ENCODE measurements at regions not wholly inside any gene's neighbourhood (a gene's known extent, or its start where the extent isn't known, plus 50 kb on each side); places are given as distances from the start of the nearest gene placed in this dataset.
"Not testable (repeated sequence)": the region's sequence is repeated elsewhere in the genome, so short reads cannot be mapped to it uniquely, and the experiment has no call there.

DNA sequence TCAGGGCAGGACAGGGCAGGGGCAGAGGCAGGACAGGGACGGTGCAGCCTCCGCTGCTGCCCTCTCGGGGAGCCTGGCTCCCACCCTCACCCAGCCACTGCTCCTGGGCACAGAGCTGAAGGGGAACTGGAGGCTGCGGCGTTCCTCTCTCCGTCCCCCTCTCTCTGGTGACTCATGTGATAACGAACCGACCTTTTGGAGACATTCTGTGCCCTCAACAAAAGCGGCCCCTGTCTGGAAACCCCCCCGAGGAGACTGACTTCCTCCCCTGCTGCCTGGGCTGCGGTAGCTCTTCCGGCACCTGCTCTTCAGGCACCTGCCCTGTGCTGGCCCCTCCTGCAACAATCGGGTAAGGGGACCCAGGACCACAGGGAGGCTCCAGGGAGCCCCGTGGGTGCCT, 5419.6 kb upstream of the TPTE start:
- H3K27ac ChIP-seq, result peak overlapping the region in 5 of 8 donors; percentile 51 to 79 (median 63)
- H3K9me3 ChIP-seq; intact Hi-C loops (cut with DNase I; ENCODE audit: low total_unique reads); H3K36me3 ChIP-seq; H3K27me3 ChIP-seq (replicated peaks in 1 of 7); H3K4me1 ChIP-seq: not testable (repeated sequence)
- TF ChIP-seq POLR2A (IDR thresholded peaks at IDR 0.05), result peak in 2 of 3 donors; percentile 59 to 76
- TF ChIP-seq POLR2AphosphoS5 (IDR thresholded peaks at IDR 0.05), result peak; percentile 78 to 95 (median 86)
- H3K4me3 ChIP-seq, result peak overlapping the region in 1 of 8 donors; percentile 38
- peak; percentile 92 for DNase-seq
- 0 to 28% (median 7%) methylated on average over 4 to 9 of the region's 14 CpGs; no CpG with 5 or more reads in 1 of the 5 donors for WGBS, 5 donors

DNA sequence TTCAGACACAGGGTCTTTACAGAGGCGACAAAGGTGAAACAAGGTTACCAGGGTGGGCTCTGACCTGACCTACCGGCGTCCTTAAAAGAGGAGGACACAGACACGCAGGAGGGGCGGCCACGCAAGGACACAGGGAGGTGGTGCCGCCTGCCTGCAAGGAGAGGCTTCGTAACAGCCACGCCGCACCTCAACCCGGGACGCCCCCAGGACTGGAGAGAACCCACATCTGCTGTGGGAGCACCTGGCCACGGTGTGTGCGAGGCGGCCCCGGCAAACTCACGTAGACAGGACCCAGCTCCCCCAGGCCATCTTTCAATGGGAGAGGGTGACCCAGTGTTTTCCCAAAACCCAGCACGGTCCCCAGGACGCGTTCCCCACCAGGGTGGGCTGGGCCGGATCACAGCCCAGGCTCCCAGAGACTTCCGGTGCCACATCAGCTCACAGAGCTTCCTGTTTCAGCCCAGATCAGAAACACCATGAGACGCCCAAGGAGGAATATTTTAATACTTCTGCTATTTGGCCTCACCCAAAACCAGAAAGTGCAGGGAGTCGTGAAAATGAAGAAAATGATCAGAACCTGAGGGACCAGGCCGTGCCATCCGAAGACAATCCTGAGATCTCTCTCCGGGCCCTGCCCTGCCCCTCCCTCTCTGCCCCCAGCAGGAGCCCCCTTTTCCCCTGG, 5417.4 kb upstream of the TPTE start:
- peaks cover 0 to 11% (median 0%) of the 10 kb centered on the region in 6 donors for H3K4me1 ChIP-seq
- WGBS, 5 donors, result 0 to 25% (median 21%) methylated on average over 2 to 13 of the region's 27 CpGs; no CpG with 5 or more reads in 1 of the 5 donors
- H3K4me3 ChIP-seq; H3K27me3 ChIP-seq (replicated peaks in 1 of 7); H3K9me3 ChIP-seq; intact Hi-C loops (cut with DNase I; ENCODE audit: low total_unique reads); H3K36me3 ChIP-seq: not testable (repeated sequence)
- peak; percentile 85 for DNase-seq
- H3K27ac ChIP-seq, result peak overlapping the region in 6 of 8 donors; percentile 57 to 83 (median 71)

DNA sequence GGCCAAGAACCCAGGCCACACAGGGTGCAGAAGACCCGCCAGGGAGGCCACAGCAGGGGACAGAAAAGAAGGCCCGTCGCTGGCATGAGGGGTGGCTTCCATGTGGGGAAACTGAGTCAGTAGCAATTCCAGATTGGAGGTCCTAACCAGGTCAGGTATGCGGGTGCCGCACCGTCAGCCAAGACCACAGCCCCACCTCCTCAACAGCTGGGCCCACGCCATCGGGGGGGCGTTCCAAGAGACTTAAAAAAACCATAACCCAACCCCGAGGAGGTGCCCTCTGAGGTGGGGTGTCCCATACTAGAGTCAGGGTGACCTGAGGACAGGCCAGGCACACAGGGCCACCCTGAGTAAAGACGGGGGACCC, 5416.8 kb upstream of the TPTE start:
- DNase-seq, result peak; percentile 66
- intact Hi-C loops (cut with DNase I; ENCODE audit: low total_unique reads); H3K9me3 ChIP-seq; H3K36me3 ChIP-seq; H3K4me3 ChIP-seq; H3K27me3 ChIP-seq (replicated peaks in 1 of 7): not testable (repeated sequence)
- peak overlapping the region in 6 of 8 donors; percentile 57 to 83 (median 71) for H3K27ac ChIP-seq
- peaks cover 0 to 11% (median 0%) of the 10 kb centered on the region in 6 donors for H3K4me1 ChIP-seq
- WGBS, 5 donors, result 24 to 69% (median 58%) methylated on average over 3 to 6 of the region's 11 CpGs

DNA sequence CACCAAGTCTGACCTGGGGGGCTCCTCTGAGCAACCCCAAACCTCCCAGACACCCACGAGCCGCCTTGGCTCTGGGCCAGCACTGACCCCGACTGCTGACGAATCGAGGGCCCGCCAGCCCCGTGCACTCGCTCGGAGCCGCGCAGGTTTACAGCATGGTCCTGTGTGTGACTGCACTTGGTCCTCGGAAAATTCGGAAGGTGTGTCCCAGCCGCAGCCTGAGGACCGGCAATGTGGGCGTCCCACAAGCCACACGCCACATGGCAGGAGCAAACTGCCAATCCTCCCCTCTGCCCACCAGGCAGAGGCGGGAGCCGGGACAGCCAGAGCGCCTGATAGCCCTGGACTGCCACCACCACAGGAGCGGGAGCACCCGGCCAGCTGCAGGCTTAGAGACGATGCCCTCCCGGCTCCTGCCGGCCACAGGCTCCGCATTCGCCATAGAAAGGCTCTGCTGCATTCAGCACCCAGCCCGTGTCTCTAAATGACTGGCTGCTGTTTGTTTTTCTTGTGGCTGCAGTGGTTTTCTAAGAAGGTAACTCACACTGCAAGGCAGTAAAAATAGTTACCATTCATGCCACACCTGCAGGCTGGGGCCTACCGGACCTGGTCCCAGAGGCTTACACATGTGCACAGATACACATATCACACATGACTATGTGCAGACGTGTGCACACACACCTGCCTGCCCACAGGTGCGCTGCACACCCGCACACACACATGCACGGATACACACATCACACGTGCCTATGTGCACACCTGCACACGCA, 5415.3 kb upstream of the TPTE start:
- intact Hi-C loops (cut with DNase I; ENCODE audit: low total_unique reads); H3K4me3 ChIP-seq; H3K27me3 ChIP-seq (replicated peaks in 1 of 7); H3K9me3 ChIP-seq; H3K36me3 ChIP-seq: not testable (repeated sequence)
- H3K27ac ChIP-seq, result peak overlapping the region in 4 of 8 donors; percentile 54 to 88 (median 72)
- peaks cover 0 to 11% (median 0%) of the 10 kb centered on the region in 6 donors for H3K4me1 ChIP-seq
- 40 to 70% (median 70%) methylated on average over 2 to 18 of the region's 35 CpGs; no CpG with 5 or more reads in 2 of the 5 donors for WGBS, 5 donors
- DNase-seq, result peak; percentile 77

DNA sequence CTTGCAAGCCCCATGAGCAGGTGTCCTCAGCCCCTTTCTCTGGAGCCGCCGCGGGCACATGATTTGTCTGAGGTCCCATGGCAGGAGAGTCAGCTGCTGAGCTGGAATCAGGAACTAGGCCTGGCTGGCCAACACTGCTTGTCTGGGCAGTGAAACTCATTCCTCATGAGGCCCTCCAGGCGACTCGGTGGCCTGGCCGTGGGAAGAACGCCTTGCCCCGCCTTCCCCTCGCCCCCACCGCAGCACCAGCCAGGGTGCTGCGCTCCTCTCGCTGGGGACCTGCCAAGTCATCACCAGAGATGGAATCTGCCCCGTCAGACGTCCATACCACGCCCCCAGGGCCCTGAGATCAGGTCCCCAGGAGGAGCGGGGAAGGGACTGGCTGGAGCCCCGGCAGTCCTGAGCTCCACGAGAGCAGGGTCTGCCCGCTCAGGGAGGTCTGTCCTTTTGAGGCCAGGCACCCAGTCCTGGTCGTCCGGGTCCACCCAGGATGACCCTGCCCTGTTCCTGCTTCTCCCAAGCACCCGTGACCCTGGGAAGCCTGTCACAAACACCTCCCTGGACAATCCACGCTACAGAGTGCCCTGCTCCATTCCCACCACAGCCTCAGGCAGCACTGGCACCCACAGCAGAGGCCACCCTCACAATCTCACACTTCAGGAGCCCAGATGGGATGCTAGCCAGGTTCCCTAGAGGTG, 5414.5 kb upstream of the TPTE start:
- intact Hi-C loops (cut with DNase I; ENCODE audit: low total_unique reads); H3K27me3 ChIP-seq (replicated peaks in 1 of 7); H3K36me3 ChIP-seq; H3K4me3 ChIP-seq; H3K9me3 ChIP-seq: not testable (repeated sequence)
- peak overlapping the region in 5 of 8 donors; percentile 54 to 86 (median 77) for H3K27ac ChIP-seq
- peaks cover 0 to 11% (median 0%) of the 10 kb centered on the region in 6 donors for H3K4me1 ChIP-seq
- DNase-seq, result peak; percentile 73
- 65 to 100% (median 87%) methylated on average over 2 to 5 of the region's 23 CpGs; no CpG with 5 or more reads in 1 of the 5 donors for WGBS, 5 donors

DNA sequence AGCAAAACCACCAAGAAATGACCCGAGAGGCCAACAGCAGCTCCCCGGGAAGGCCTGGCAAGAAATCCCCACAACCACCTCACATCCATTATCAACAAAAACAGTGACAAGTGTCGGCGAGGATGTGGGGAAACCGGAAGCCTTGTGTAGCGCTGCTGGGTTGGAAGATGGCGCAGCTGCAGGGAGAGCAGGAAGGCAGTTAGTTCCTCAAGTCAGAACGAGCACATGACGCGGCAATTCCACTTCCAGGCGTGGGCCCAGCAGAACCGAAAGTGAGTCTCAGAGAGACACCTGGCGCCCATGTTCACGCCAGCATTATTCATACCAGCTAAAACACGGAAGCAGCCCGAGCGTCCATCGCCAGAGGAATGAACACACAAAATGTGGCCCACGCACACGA, 5413.7 kb upstream of the TPTE start:
- H3K4me1 ChIP-seq, result peaks cover 0 to 11% (median 0%) of the 10 kb centered on the region in 6 donors
- intact Hi-C loops (cut with DNase I; ENCODE audit: low total_unique reads); DNase-seq; H3K9me3 ChIP-seq; H3K4me3 ChIP-seq; H3K27ac ChIP-seq; H3K36me3 ChIP-seq; H3K27me3 ChIP-seq (replicated peaks in 1 of 7): not testable (repeated sequence)
- no CpG with 5 or more reads among the region's 20 CpGs for WGBS, 5 donors

DNA sequence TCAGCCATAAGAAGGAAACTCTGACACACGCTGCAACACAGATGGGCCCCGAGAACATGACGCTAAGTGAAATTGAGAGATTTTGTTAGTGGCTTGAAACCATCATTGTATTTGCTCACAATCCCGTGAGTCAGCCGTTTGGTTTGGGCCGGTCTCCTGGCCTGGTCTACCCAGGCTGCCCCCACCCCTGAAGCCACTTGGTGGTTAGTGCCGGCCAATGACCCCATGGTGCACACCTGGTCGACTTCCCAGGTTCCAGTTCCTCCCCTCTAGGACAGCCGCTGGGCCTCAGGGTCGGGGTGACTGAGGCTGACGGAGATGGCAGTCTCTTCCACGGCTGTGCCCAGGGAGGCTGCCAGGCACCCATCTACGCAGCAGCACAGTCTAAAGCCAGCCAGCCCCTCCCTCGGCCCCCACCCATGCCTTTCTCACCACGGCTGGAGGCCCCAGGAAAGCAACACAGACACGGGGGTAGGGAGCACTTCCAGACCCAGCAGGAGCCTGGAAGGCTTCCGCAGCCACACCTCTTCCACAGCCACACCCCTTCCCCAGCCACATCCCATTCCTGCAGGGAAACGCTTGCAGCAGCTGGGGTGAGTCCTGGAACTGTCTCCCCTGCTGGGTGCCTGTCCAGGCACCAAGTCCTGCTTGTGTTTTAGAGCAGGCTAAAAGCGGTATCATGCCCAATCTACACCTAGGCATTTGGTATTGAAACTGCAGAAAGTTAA, 5413.2 kb upstream of the TPTE start:
- H3K36me3 ChIP-seq; H3K4me1 ChIP-seq; H3K27me3 ChIP-seq (replicated peaks in 1 of 7); H3K4me3 ChIP-seq; H3K9me3 ChIP-seq; intact Hi-C loops (cut with DNase I; ENCODE audit: low total_unique reads): not testable (repeated sequence)
- peak overlapping the region in 1 of 8 donors; percentile 67 for H3K27ac ChIP-seq
- DNase-seq, result peak; percentile 64
- 28 to 80% (median 38%) methylated on average over 1 to 7 of the region's 19 CpGs; no CpG with 5 or more reads in 1 of the 5 donors for WGBS, 5 donors

Measured in spleen (tissue), 11 donors.